GM21825 (cell line): ENCODE measurements at regions not wholly inside any gene's neighbourhood (a gene's known extent, or its start where the extent isn't known, plus 50 kb on each side); places are given as distances from the start of the nearest gene placed in this dataset.
"Not testable (repeated sequence)": the region's sequence is repeated elsewhere in the genome, so short reads cannot be mapped to it uniquely, and the experiment has no call there.

ENCODE experiments used
- ATAC-seq: cut with Tn5 transposase; IDR thresholded peaks from one replicate; pipeline ENCODE4 v1.9.1; 2021; ENCODE audit warnings: mild to moderate bottlenecking, moderate library complexity; ENCODE audit not compliant: unreplicated experiment

GRCh38 chr5:125999271-126000030 lies 423.8 kb upstream of the GRAMD2B start:
- ATAC-seq: not testable (repeated sequence)

DNA sequence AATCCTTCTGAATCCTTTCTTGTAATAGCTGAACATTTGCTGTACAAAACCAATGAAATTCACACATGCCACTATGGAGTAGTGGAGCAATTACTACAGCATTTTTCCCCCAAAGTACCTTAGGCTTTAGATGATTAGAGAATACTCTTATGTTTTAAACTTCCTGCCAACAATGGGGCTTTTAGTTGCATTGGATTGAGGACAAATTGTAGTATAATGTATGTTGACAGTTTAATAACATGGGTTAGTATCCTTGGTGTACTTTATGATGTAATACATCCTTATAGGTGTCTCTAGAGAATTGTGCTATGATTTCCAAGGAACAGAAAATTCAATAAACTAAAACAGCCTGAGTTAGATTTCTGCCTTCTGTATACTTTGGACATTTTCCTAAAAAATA lies 422.7 kb upstream of the GRAMD2B start:
- ATAC-seq: no peak

DNA sequence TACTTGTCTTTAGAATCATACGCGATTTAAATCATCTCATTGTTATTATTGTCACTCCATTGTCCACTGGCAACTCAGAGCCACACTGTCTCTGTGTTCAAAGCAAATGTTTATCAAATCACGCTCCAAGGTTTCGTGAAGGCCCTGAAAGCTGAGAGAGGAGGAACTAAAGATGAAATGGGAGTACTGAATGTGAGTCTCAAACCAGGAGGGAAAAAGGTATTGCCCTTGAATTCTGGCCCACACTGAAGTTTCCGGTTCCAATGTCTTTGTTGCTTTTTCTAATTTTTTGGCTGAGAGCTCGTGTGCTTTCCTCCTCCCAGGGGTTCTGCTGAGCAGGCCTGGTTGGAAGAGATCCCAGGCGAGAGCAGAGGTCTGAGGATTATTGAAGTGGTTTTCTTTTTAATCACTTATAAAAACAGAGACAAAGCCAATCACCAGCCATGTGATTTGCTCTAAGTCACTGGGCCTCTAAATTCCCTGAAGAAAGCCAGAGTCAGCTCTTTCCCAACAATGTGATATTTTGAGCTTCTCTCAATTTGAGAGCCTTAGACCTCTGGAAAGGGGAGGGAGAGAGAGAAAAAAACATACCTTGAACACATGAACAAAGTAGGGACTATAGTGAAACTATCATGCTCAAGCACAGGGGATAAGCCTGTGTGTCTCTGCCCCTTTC lies 420.8 kb upstream of the GRAMD2B start:
- no peak for ATAC-seq

DNA sequence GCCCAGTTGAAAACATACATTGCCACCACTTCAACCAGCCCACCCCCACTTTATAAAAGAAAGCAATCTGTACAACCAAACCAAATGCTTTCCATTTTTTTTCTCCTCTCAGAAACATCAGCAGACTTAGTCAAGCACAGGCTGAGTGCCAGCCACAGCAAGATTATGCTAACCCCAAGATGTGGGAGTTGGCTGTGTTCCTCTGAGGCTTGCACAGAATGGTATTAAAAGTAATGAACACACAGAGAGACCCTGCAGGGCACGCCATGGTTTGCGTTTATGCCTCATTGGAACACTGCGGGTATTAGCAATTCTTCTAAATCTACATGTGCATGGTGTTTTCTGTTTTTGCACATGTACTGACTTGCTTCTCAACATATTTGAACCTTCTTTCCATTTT lies 419.9 kb upstream of the GRAMD2B start:
- ATAC-seq: no peak

DNA sequence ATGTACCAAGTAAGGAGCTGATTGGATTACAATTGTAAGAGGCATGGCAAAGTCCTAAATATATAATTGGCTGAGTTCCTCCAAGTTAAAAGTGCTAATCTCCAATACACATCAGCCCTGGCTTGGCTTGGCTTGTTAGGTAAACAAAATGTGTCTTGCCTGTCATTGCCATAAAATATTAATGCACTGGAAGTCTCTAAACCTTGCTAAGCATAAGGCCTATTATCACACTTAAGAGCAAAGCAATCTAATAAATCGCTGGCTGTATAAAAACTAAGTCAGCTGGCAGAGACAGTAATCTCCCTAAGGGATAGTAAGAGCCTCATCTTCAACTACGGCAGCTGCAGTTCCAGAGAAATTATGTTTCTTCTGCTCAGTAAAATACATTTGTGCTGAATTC lies 418.6 kb upstream of the GRAMD2B start:
- no peak for ATAC-seq

DNA sequence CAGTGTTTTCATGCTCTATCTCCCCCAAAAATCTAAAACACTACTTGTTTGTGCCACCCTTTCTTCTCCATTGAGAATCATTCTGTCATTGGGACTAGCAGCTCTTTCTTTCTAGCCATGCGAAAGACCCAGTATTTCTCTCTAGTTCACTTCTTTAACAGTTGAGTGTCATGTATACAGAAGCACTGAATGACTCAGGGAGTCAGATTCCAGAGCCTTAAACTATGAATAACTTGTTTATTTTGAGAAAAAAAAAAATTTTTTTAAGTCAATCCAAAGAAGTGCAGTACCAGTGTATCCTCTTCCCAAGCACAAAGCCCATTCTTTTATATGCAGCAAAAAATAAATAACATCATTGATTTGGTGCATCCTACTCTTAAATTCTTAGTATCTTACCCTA lies 415.4 kb upstream of the GRAMD2B start:
- no peak for ATAC-seq

DNA sequence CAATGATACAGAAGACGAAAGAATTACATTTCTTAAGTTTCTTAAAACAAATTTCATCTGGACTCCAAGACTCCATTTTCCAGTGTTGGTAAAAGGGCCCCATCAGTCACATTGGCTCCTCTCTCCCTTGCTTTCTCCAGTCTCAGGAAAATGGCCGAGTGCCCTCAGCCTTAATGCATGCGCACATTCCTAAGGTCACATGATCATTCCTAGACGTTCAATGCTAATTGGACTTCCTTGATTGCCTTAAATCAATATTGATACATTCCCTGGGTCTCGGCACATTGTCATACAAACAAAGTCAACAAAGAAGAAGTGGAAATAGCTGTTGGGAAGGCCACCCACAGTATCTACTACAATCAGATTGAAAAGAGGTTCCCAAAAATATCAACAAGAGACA lies 413.6 kb upstream of the GRAMD2B start:
- ATAC-seq: no peak

- ATAC-seq: not testable (repeated sequence)
These were observed 411.7 kb upstream of the GRAMD2B start for GRCh38 chr5:126011526-126011925.

DNA sequence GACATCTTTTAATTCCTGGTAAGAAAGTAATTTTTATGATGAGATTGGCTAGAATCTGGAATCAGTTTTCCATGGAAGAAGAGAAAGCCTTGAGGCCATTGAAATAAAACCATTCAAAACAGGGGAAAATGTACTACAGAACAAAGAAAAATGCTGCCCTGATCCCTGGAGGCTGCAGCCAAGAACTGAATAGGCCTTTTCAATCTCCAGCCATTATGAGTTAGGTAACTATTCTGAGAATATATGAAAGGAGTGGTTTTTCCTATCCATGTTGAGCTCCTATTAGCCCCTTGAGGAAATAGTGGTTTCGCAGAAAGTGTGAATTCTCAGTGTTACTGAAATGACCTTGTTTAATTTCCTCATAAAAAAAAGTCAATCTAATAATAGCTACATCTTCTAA lies 408.5 kb upstream of the GRAMD2B start:
- no peak for ATAC-seq

- no peak for ATAC-seq
These were observed 407.7 kb upstream of the GRAMD2B start for GRCh38 chr5:126015235-126016181.

DNA sequence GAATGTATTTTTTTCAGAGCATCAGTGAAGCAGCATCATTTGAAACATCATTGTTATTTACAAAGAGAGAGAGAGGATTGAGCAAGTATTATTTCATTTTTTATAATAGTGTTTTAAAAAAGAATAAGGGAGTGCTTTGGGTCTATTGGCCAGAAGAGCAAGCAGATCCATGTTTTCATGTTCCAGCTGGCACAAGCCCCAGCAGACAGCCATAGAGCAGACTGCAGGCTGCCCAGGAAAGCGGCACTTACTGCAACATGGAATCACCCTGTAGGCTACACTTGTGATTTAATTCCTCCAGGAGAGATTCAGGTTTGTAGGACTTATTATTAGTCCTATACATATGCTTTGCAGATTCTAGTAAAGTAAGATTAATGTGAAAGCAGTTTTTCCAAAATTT lies 407.0 kb upstream of the GRAMD2B start:
- ATAC-seq: no peak

DNA sequence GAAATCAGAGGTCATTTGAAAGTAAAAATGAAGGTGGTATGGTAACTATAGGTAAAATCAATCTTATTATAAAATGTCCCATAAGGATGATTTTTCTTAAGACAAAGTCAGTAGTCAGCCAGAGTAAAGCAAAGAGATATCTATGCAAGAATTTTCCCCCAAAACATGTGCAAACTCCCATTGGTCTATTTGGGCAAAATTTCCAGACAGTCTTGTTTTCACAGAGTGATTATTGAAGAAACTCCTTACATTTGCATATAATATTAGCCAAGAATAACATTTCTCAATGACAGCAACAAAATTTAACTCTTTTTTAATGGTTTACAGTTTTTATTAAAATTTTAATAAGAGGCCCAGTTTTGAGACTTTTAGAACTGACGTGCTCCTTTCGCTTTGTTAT lies 406.1 kb upstream of the GRAMD2B start:
- no peak for ATAC-seq

GRCh38 chr5:126020770-126021169 lies 402.4 kb upstream of the GRAMD2B start:
- no peak for ATAC-seq

GRCh38 chr5:126023994-126024441 lies 399.2 kb upstream of the GRAMD2B start:
- ATAC-seq: no peak

DNA sequence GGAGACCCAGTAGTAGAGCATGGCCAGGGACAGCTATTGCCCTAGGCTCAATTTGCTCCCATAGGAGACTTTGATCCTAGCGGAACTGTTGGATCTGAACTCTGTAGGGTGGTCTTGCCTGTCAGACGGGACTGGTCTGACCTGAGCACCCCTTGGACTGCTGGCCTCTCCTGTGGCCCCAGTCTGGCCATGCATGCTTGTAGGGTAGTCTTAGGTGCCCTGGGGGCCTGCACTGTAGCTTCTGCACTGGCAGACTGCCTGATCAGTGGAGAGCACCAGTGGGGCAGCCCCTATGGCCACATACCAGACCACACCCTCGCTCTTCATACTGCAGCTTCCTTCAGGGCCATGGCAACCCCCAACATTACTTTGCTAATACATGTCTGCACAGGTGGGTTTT lies 396.1 kb upstream of the GRAMD2B start:
- ATAC-seq: no peak

DNA sequence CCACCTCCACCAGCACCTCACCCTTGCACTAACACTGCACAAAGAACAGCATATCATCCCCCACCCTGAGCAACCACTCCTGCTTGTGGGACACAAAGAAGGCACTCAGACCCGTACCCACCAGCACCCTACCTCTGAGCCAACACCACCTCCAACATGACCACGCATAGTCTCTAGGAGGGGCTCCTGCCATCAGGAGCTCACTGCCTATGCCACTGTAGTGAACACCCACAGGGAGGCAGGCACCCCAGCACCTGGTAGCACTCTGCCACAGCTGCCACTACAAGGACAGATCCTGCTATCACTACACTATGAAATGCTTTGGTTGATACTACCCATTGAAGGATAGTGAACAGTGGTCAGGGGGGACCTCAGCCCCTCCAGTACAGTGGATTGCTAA lies 395.6 kb upstream of the GRAMD2B start:
- ATAC-seq: no peak

DNA sequence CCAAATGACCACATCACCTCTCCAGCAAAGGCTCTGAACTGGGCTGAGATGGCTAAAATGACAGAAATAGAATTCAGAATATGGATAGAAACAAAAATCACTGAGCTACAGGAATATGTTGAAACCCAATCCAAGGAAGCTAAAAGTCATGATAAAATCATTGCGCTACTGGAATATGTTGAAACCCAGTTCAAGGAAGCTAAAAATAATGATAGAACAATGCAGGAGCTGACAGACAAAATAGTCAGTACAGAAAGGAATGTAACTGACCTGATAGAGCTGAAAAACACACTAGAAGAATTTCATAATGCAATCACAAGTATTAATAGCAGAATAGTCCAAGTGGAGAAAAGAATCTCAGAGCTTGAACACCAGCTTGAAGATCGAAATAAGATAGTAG lies 394.9 kb upstream of the GRAMD2B start:
- ATAC-seq: no peak

DNA sequence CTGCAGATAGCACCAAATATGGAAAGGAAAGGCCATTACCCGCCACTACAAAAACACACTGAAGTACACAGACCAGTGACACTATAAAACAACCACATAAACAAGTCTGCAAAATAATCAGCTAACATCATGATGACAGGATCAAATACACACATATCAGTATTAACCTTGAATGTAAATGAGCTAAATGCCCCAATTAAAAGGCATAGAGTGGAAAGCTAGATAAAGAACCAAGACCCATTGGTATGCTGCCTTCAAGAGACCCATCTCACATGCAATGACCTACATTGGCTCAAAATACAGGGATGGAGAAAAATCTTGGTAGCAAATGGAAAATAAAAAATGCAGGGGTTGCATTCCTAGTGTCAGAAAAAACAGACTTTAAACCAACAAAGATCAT lies 393.9 kb upstream of the GRAMD2B start:
- ATAC-seq: not testable (repeated sequence)

- no peak for ATAC-seq
These were observed 392.5 kb upstream of the GRAMD2B start for GRCh38 chr5:126030698-126031097.

- no peak for ATAC-seq
These were observed 391.1 kb upstream of the GRAMD2B start for GRCh38 chr5:126031989-126032716.

GRCh38 chr5:126043688-126044087 lies 379.5 kb upstream of the GRAMD2B start:
- ATAC-seq: no peak
